Effector memory CD8-positive, alpha-beta T cell (primary cell): ENCODE measurements at regions not wholly inside any gene's neighbourhood (a gene's known extent, or its start where the extent isn't known, plus 50 kb on each side); places are given as distances from the start of the nearest gene placed in this dataset.

ENCODE experiments used
- ATAC-seq: fragments of 150-1000 bp; cut with Tn5 transposase; replicated peaks from 2 replicates; pipeline ENCODE4 v1.10.0; 2021; ENCODE audit warnings: mild to moderate bottlenecking, moderate library complexity
- DNase-seq, 3 experiments: peaks; one replicate each; pipeline ENCODE4 v3.0.0; 2021
- H3K27ac Mint-ChIP-seq, 2 donors: one replicate each; pipeline ENCODE4 v1.8.0; 2022; ENCODE audit warnings: mild to moderate bottlenecking in 2 of 2, mixed read lengths in 2 of 2, moderate library complexity in 2 of 2
- H3K27me3 Mint-ChIP-seq, 2 donors: one replicate each; pipeline ENCODE4 v1.8.0; 2022; ENCODE audit warnings: mixed read lengths in 2 of 2
- H3K36me3 Mint-ChIP-seq: one replicate; pipeline ENCODE4 v1.8.0; 2022; ENCODE audit warnings: mild to moderate bottlenecking, moderate library complexity, mixed read lengths; ENCODE audit not compliant: insufficient read depth
- H3K4me1 Mint-ChIP-seq, 2 donors: one replicate each; pipeline ENCODE4 v1.8.0; 2022; ENCODE audit warnings: low read depth in 2 of 2, mixed read lengths in 2 of 2
- H3K4me3 Mint-ChIP-seq, 2 donors: one replicate each; pipeline ENCODE4 v1.8.0; 2022; ENCODE audit warnings: mild to moderate bottlenecking in 2 of 2, mixed read lengths in 2 of 2, moderate library complexity in 2 of 2
- H3K9me3 Mint-ChIP-seq, 2 donors: one replicate each; pipeline ENCODE4 v1.8.0; 2022; ENCODE audit warnings: mixed read lengths in 2 of 2

- ATAC-seq (no peak), DNase-seq (no peak)
- no peaks in the 10 kb centered on the region for H3K36me3 Mint-ChIP-seq
- no peak overlapping the region for H3K4me3 Mint-ChIP-seq
- no peaks in the 10 kb centered on the region for H3K9me3 Mint-ChIP-seq
- peaks cover 3 to 17% of the 10 kb centered on the region in 2 donors for H3K27me3 Mint-ChIP-seq
- H3K4me1 Mint-ChIP-seq, result peaks cover 0 to 3% of the 10 kb centered on the region in 2 donors
- H3K27ac Mint-ChIP-seq, result no peak overlapping the region
These were observed 60.5 kb upstream of the NCOR2 start for GRCh38 chr12:124627956-124628355.

DNA sequence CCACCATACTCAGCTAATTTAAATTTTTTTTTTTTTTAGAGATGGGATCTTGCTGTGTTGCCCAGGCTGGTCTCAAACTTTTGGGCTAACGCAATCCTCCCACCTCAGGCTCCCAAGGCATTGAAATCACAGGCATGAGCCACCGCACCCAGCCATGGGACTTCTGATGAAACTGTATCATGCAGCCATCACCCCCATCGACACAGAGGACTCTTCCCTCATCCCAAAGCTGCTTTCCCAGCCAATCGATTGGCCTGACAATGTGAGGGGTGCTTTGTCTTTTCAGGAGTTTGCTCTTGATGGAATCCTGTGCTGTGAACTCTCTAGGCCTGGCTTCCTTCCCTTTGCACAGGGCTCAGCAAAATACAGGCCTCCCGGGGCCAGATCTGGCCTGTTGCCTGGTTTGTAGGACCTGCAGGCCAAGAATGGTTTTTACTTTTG is 59.6 kb upstream of the NCOR2 start:
- Mint-ChIP-seq H3K27me3 (peaks cover 0 to 17% of the 10 kb centered on the region in 2 donors), H3K4me1 (peaks cover 0 to 3% of the 10 kb centered on the region in 2 donors), H3K4me3 (no peak overlapping the region), H3K36me3 (no peaks in the 10 kb centered on the region), H3K27ac (no peak overlapping the region), H3K9me3 (no peaks in the 10 kb centered on the region)
- DNase-seq, result no peak
- ATAC-seq, result no peak

GRCh38 chr12:124625867-124626675 is 58.7 kb upstream of the NCOR2 start:
- Mint-ChIP-seq H3K4me1 (peaks cover 0 to 3% of the 10 kb centered on the region in 2 donors), H3K27me3 (peaks cover 0 to 17% of the 10 kb centered on the region in 2 donors), H3K27ac (no peak overlapping the region), H3K36me3 (no peaks in the 10 kb centered on the region), H3K9me3 (no peaks in the 10 kb centered on the region), H3K4me3 (no peak overlapping the region)
- ATAC-seq (peak; percentile 52), DNase-seq (no peak)

DNA sequence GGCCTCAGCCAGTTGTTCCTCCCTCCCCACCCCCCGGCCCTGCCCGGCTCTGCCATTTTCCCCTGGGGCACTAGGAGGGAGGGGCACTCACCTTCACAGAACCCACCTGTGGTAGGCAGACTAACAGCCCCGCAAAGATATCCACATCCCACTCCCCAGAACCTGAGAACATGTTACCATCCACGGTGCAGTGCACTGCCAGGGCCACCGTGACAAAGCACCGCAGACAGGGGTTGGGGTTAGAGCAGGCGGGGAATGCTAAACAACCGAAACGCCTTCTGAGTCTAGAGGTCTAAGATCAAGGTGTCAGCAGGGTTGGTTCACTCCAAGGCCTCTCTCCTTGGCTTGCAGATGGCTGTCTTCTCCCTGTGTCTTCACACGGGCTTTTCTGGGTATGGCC is 57.4 kb upstream of the NCOR2 start:
- H3K27me3 Mint-ChIP-seq, result peaks cover 0 to 9% of the 10 kb centered on the region in 2 donors
- no peaks in the 10 kb centered on the region for H3K9me3 Mint-ChIP-seq
- ATAC-seq (no peak), DNase-seq (no peak)
- H3K4me3 Mint-ChIP-seq, result no peak overlapping the region
- peaks cover 0 to 3% of the 10 kb centered on the region in 2 donors for H3K4me1 Mint-ChIP-seq
- H3K27ac Mint-ChIP-seq, result no peak overlapping the region
- no peaks in the 10 kb centered on the region for H3K36me3 Mint-ChIP-seq

- ATAC-seq (no peak), DNase-seq (no peak)
- peaks cover 0 to 9% of the 10 kb centered on the region in 2 donors for H3K27me3 Mint-ChIP-seq
- no peaks in the 10 kb centered on the region for H3K36me3 Mint-ChIP-seq
- peaks cover 0 to 3% of the 10 kb centered on the region in 2 donors for H3K4me1 Mint-ChIP-seq
- no peak overlapping the region for H3K4me3 Mint-ChIP-seq
- H3K27ac Mint-ChIP-seq, result no peak overlapping the region
- no peaks in the 10 kb centered on the region for H3K9me3 Mint-ChIP-seq
These were observed 56.1 kb upstream of the NCOR2 start for GRCh38 chr12:124623344-124624035.

- no peak for ATAC-seq
- DNase-seq, result no peak
- Mint-ChIP-seq H3K36me3 (no peaks in the 10 kb centered on the region), H3K9me3 (no peaks in the 10 kb centered on the region), H3K4me1 (peaks cover 0 to 3% of the 10 kb centered on the region in 2 donors), H3K27ac (no peak overlapping the region), H3K27me3 (peaks cover 0 to 9% of the 10 kb centered on the region in 2 donors), H3K4me3 (no peak overlapping the region)
These were observed 55.4 kb upstream of the NCOR2 start for GRCh38 chr12:124622764-124623163.

DNA sequence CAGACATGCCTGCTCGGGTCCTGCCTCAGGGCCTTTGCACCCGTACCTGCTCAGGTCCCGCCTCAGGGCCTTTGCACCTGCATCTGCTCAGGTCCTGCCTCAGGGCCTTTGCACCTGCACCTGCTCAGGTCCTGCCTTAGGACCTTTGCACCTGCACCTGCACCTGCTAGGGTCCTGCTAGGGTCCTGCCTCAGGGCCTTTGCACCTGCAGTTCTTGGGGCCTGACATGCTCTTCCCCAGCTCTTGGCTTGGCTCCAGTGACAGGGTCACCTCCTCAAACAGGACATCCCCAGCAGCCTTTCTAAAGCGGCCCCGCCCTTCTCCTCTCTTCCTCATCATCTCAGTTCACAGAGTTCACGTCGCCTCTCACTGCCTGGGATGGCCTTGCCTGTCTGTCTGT is 54.9 kb upstream of the NCOR2 start:
- no peaks in the 10 kb centered on the region for H3K9me3 Mint-ChIP-seq
- no peaks in the 10 kb centered on the region for H3K36me3 Mint-ChIP-seq
- H3K27ac Mint-ChIP-seq, result no peak overlapping the region
- ATAC-seq (no peak), DNase-seq (no peak)
- H3K4me1 Mint-ChIP-seq, result peaks cover 0 to 3% of the 10 kb centered on the region in 2 donors
- H3K27me3 Mint-ChIP-seq, result peaks cover 0 to 12% of the 10 kb centered on the region in 2 donors
- no peak overlapping the region for H3K4me3 Mint-ChIP-seq

GRCh38 chr12:124621296-124621660 is 53.9 kb upstream of the NCOR2 start:
- Mint-ChIP-seq H3K27ac (no peak overlapping the region), H3K9me3 (no peaks in the 10 kb centered on the region)
- no peak for DNase-seq

GRCh38 chr12:124620606-124621295 is 53.3 kb upstream of the NCOR2 start:
- DNase-seq (no peak), ATAC-seq (no peak)
- H3K27me3 Mint-ChIP-seq, result peaks cover 5 to 20% of the 10 kb centered on the region in 2 donors
- H3K36me3 Mint-ChIP-seq, result no peaks in the 10 kb centered on the region
- peak overlapping the region in 1 of 2 donors; percentile 60 for H3K27ac Mint-ChIP-seq
- H3K9me3 Mint-ChIP-seq, result no peaks in the 10 kb centered on the region
- no peak overlapping the region for H3K4me3 Mint-ChIP-seq
- H3K4me1 Mint-ChIP-seq, result no peaks in the 10 kb centered on the region

More at GRCh38 chr12:124621296-124621660, 53.9 kb upstream of the NCOR2 start:
- ATAC-seq, result no peak
- Mint-ChIP-seq H3K27me3 (peaks cover 5 to 20% of the 10 kb centered on the region in 2 donors), H3K36me3 (no peaks in the 10 kb centered on the region), H3K4me1 (no peaks in the 10 kb centered on the region), H3K4me3 (no peak overlapping the region)

DNA sequence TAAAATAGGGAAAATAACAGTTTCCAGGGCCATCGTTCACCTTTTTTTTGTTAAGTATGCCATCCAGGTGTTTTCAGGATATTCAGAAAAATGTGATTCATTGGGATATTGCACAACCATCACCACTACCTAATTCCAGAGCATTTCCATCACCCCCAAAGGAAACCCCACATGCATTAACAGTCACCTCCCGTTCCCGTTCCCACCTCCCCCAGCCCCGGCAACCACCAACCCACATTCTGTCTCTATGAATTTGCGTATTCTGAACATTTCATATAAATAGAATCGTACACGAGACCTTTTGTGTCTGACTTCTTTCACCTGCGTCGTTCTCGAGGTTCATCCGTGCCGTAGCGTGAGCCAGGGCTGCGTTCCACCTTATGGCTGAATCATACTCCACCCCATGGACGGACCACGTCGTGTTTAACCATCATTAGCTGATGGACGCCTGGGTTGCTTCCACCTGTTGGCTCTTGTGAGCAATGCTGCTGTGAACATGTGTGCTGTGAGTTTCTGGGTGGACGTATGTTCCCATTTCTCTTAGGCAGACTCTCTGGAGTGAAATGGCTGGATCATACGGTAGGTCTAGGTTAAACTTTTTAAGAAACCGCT is 51.0 kb upstream of the NCOR2 start:
- H3K4me3 Mint-ChIP-seq, result no peak overlapping the region

DNA sequence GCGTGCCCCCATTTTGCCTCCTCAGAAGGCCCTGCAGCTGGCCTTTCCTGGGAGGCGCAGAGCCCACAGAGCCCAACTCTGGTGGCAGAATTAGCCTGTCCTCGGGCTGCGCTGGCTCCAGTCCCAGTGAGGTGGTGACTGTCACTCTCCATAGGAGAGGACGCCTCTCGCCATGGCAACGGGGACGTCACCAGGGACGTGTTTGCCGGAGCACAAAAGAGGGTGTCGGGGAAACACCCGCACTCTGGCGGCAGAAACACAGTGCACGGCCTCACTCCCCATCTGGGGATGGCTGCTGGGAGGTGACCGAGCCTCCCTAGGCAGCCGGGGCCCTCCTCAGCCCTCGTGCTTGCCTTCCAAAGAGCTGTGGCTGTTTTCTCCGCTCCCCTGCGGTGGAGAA is 50.2 kb upstream of the NCOR2 start:
- DNase-seq (no peak), ATAC-seq (no peak)
- Mint-ChIP-seq H3K27ac (no peak overlapping the region), H3K9me3 (no peaks in the 10 kb centered on the region), H3K4me1 (no peaks in the 10 kb centered on the region), H3K27me3 (peaks cover 5 to 16% of the 10 kb centered on the region in 2 donors), H3K4me3 (no peak overlapping the region), H3K36me3 (peaks cover 3% of the 10 kb centered on the region)

More for the DNA sequence above, 51.0 kb upstream of the NCOR2 start:
- DNase-seq (no peak), ATAC-seq (no peak)
- peaks cover 3% of the 10 kb centered on the region for H3K36me3 Mint-ChIP-seq
- no peaks in the 10 kb centered on the region for H3K9me3 Mint-ChIP-seq
- H3K27me3 Mint-ChIP-seq, result peaks cover 5 to 20% of the 10 kb centered on the region in 2 donors
- H3K4me1 Mint-ChIP-seq, result no peaks in the 10 kb centered on the region
- H3K27ac Mint-ChIP-seq, result no peak overlapping the region
